Stimulated activated CD4-positive, alpha-beta T cell treated with anti-CD3 and anti-CD28 coated beads, TNF-alpha, amount 100 ng/mL, for 24 hours (primary cell): ENCODE measurements at regions not wholly inside any gene's neighbourhood (a gene's known extent, or its start where the extent isn't known, plus 50 kb on each side); places are given as distances from the start of the nearest gene placed in this dataset.
A peak's percentile ranks its signal among the peaks of the same experiment; 100 is the strongest.

Experiments
- DNase-seq, 3 experiments: peaks; one replicate each; pipeline ENCODE4 v3.0.0-alpha.2; 2020; ENCODE audit warnings: low read depth in 3 of 3

- DNase-seq: no peak
Observed at GRCh38 chr4:170281027-170281426, 191.3 kb upstream of the AADAT start.

- DNase-seq: no peak
Observed at GRCh38 chr4:170278460-170278859, 188.7 kb upstream of the AADAT start.

GRCh38 chr4:170274616-170275015 lies 184.9 kb upstream of the AADAT start:
- DNase-seq: no peak

- no peak for DNase-seq
Observed at GRCh38 chr4:170272959-170273358, 183.2 kb upstream of the AADAT start.

- no peak for DNase-seq
Observed at GRCh38 chr4:170271723-170272122, 182.0 kb upstream of the AADAT start.

- no peak for DNase-seq
Observed at GRCh38 chr4:170270628-170271027, 180.9 kb upstream of the AADAT start.

- DNase-seq: no peak
Observed at GRCh38 chr4:170269950-170270349, 180.2 kb upstream of the AADAT start.

- DNase-seq: peak in 2 of 3 experiments; percentile 3 to 19
Observed at GRCh38 chr4:170259631-170260153, 169.9 kb upstream of the AADAT start.

GRCh38 chr4:170256807-170257206 lies 167.1 kb upstream of the AADAT start:
- DNase-seq: no peak

GRCh38 chr4:170248576-170248975 lies 158.8 kb upstream of the AADAT start:
- DNase-seq: no peak

GRCh38 chr4:170248029-170248428 lies 158.3 kb upstream of the AADAT start:
- no peak for DNase-seq

- no peak for DNase-seq
Observed at GRCh38 chr4:170247596-170247995, 157.8 kb upstream of the AADAT start.

GRCh38 chr4:170243662-170244288 lies 154.0 kb upstream of the AADAT start:
- DNase-seq: no peak

- no peak for DNase-seq
Observed at GRCh38 chr4:170242471-170242870, 152.7 kb upstream of the AADAT start.

GRCh38 chr4:170234800-170235199 lies 145.0 kb upstream of the AADAT start:
- no peak for DNase-seq

- no peak for DNase-seq
Observed at GRCh38 chr4:170231377-170231776, 141.6 kb upstream of the AADAT start.

- DNase-seq: no peak
Observed at GRCh38 chr4:170230242-170230641, 140.5 kb upstream of the AADAT start.

GRCh38 chr4:170229006-170229405 lies 139.2 kb upstream of the AADAT start:
- no peak for DNase-seq

GRCh38 chr4:170227928-170228327 lies 138.2 kb upstream of the AADAT start:
- no peak for DNase-seq

GRCh38 chr4:170226288-170226687 lies 136.5 kb upstream of the AADAT start:
- no peak for DNase-seq

- no peak for DNase-seq
Observed at GRCh38 chr4:170214731-170215130, 125.0 kb upstream of the AADAT start.

GRCh38 chr4:170214101-170214500 lies 124.3 kb upstream of the AADAT start:
- no peak for DNase-seq

- DNase-seq: no peak
Observed at GRCh38 chr4:170202721-170203120, 113.0 kb upstream of the AADAT start.

GRCh38 chr4:170198747-170199146 lies 109.0 kb upstream of the AADAT start:
- DNase-seq: no peak
